Loucy (cell line): ENCODE measurements at regions not wholly inside any gene's neighbourhood (a gene's known extent, or its start where the extent isn't known, plus 50 kb on each side); places are given as distances from the start of the nearest gene placed in this dataset.

Experiments
- H2AFZ ChIP-seq: fragments of 200-600 bp; sonication (generic); 2 replicates; pipeline ENCODE4 v1.6.0; 2016; ENCODE audit warnings: antibody characterized with exemption, mild to moderate bottlenecking, low read length, moderate library complexity
- H3F3A ChIP-seq: fragments of 200-600 bp; 2 replicates; pipeline ENCODE4 v1.6.0; 2016; ENCODE audit warnings: antibody characterized with exemption, low read depth, mild to moderate bottlenecking
- H3K27me3 ChIP-seq: fragments of 200-600 bp; sonication (generic); 2 replicates; pipeline ENCODE4 v1.6.1; 2014; ENCODE audit warnings: low read length, mild to moderate bottlenecking; ENCODE audit not compliant: insufficient read depth, poor library complexity, severe bottlenecking
- H3K36me3 ChIP-seq: fragments of 200-600 bp; sonication (generic); 2 replicates; pipeline ENCODE4 v1.6.1; 2016; ENCODE audit warnings: low read length; ENCODE audit not compliant: insufficient read depth
- H3K4me1 ChIP-seq: fragments of 200-600 bp; sonication (generic); 2 replicates; pipeline ENCODE4 v1.5.1; 2014; ENCODE audit warnings: low read length, mild to moderate bottlenecking; ENCODE audit not compliant: insufficient read depth, poor library complexity, severe bottlenecking
- H3K4me2 ChIP-seq: fragments of 200-600 bp; sonication (generic); 2 replicates; pipeline ENCODE4 v1.6.0; 2014; ENCODE audit warnings: antibody characterized with exemption, low read length, low read depth, mild to moderate bottlenecking; ENCODE audit not compliant: poor library complexity, severe bottlenecking
- H3K4me3 ChIP-seq: fragments of 200-600 bp; sonication (generic); 2 replicates; pipeline ENCODE4 v1.5.1; 2014; ENCODE audit warnings: low read length, mild to moderate bottlenecking, mixed read lengths; ENCODE audit not compliant: poor library complexity, severe bottlenecking
- H3K79me2 ChIP-seq: fragments of 200-600 bp; sonication (generic); 2 replicates; pipeline ENCODE4 v1.6.1; 2014; ENCODE audit warnings: low read length; ENCODE audit not compliant: insufficient read depth
- H3K9ac ChIP-seq: fragments of 200-600 bp; sonication (generic); 2 replicates; pipeline ENCODE4 v1.6.0; 2014; ENCODE audit warnings: mild to moderate bottlenecking, low read depth, low read length, moderate library complexity; ENCODE audit not compliant: poor library complexity, severe bottlenecking
- H3K9me2 ChIP-seq: fragments of 200-600 bp; sonication (generic); replicated peaks from 2 replicates; pipeline ENCODE4 v1.6.1; 2016; ENCODE audit warnings: low read depth, low read length, mixed read lengths
- H3K9me3 ChIP-seq: fragments of 200-600 bp; sonication (generic); 2 replicates; pipeline ENCODE4 v1.6.1; 2014; ENCODE audit warnings: mild to moderate bottlenecking, antibody characterized with exemption, low read length, low read depth; ENCODE audit not compliant: insufficient read depth
- H4K20me1 ChIP-seq: fragments of 200-600 bp; sonication (generic); 2 replicates; pipeline ENCODE4 v1.6.0; 2014; ENCODE audit warnings: antibody characterized with exemption, low read length, mild to moderate bottlenecking; ENCODE audit not compliant: insufficient read depth, poor library complexity, severe bottlenecking
- EZH2phosphoT487 ChIP-seq: fragments of 200-600 bp; IDR thresholded peaks from 2 replicates; pipeline ENCODE4 v1.6.1; 2018; ENCODE audit warnings: antibody characterized with exemption, mild to moderate bottlenecking, moderate library complexity, borderline replicate concordance
- TF ChIP-seq, protein P1 (sequence below): fragments of 200-600 bp; sonication (generic); conservative IDR thresholded peaks from 2 replicates; pipeline ENCODE4 v1.5.1; 2014; ENCODE audit warnings: mild to moderate bottlenecking, antibody characterized with exemption, low read length

DNA sequence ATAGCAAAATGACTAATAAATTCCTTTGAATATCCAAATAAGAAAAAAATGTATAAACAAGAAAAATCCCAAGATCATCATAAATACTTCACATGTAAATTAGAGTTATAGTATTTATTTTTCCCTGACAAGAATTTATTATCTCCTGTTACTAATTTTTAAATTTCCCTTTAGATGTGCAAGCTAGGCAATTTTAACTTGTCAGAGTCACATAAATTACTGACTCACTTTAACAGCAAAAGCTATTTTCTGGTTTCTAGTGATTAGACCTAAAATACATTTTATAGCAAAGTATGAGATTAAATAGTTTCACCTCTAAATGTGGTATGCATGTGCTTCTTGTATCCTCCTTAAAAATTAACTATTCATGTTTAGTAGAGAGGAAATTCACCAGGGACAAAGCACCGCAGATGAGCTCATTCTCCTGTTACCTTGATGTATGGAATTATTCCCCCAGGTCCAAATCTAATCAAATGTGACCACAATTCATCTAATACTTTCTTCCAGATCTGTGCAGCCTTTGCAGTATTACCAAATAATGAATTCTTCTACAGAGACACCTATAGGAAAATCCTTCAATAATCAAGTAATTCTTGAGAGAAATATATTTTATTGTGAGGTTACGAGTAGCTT, 621.2 kb downstream of the DNAJB9 start:
- Histone ChIP-seq H3K9me3 (no peaks in the 10 kb centered on the region), H2AFZ (no peak overlapping the region), H3K9ac (no peak overlapping the region), H3F3A (no peaks in the 10 kb centered on the region), H3K4me3 (no peak overlapping the region), H3K4me1 (no peaks in the 10 kb centered on the region), H4K20me1 (no peaks in the 10 kb centered on the region), H3K4me2 (no peak overlapping the region), H3K36me3 (no peaks in the 10 kb centered on the region), H3K27me3 (no peaks in the 10 kb centered on the region), H3K79me2 (no peaks in the 10 kb centered on the region), H3K9me2 (peaks cover 5% of the 10 kb centered on the region; the same call in 1 of the 2 replicates)
- no peak for TF ChIP-seq EZH2phosphoT487
- TF ChIP-seq, protein P1, sequence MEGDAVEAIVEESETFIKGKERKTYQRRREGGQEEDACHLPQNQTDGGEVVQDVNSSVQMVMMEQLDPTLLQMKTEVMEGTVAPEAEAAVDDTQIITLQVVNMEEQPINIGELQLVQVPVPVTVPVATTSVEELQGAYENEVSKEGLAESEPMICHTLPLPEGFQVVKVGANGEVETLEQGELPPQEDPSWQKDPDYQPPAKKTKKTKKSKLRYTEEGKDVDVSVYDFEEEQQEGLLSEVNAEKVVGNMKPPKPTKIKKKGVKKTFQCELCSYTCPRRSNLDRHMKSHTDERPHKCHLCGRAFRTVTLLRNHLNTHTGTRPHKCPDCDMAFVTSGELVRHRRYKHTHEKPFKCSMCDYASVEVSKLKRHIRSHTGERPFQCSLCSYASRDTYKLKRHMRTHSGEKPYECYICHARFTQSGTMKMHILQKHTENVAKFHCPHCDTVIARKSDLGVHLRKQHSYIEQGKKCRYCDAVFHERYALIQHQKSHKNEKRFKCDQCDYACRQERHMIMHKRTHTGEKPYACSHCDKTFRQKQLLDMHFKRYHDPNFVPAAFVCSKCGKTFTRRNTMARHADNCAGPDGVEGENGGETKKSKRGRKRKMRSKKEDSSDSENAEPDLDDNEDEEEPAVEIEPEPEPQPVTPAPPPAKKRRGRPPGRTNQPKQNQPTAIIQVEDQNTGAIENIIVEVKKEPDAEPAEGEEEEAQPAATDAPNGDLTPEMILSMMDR, result no peak

DNA sequence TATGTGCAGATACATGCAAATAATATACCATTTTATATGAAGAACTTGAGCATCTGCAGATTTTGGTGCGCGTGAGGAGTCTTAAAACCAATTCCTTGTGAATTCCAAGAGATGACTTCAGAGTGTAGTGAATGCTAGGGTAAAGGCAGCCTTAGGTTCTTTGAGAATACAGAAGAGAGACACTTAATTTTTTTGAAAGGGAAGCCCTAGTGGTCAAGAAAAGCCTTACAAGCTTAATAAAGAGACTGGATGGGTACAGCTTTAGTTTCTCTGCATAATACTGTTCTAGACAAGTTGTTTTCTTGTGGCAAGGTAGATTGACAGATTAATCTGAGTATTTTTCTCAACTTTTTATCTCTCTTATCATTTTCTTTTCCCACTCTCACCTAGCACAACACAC, 636.5 kb downstream of the DNAJB9 start:
- Histone ChIP-seq H3K4me2 (no peak overlapping the region), H3K9me3 (no peaks in the 10 kb centered on the region), H3K9me2 (no peaks in the 10 kb centered on the region), H3K9ac (no peak overlapping the region), H3K4me3 (no peak overlapping the region), H3K79me2 (no peaks in the 10 kb centered on the region), H3K4me1 (no peaks in the 10 kb centered on the region), H4K20me1 (no peaks in the 10 kb centered on the region), H3K27me3 (no peaks in the 10 kb centered on the region), H3K36me3 (no peaks in the 10 kb centered on the region), H2AFZ (no peak overlapping the region), H3F3A (no peaks in the 10 kb centered on the region)
- TF ChIP-seq EZH2phosphoT487, result no peak
- TF ChIP-seq, protein P1, result no peak

DNA sequence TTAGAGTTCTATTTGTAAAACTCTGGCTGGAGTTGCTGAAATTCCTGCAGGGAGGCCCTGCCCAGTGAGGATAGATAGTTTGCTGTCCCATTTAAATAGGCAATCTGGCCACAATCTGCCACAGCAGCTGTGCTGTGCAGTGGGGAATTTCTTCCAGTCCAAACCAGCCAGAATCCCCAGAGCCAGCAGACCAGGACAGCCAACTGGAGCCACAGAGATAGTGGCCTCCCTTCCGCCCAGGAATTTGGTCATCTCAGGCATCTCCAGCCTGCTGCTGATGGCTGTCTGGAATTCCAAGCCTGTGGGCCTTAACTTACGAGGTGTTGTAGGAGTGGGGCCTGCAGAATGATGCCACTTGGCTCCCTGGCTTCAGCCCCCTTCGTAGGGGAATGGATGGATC, 643.4 kb downstream of the DNAJB9 start:
- no peaks in the 10 kb centered on the region for H3K79me2 ChIP-seq
- no peaks in the 10 kb centered on the region for H3K9me2 ChIP-seq
- H4K20me1 ChIP-seq, result no peaks in the 10 kb centered on the region
- H2AFZ ChIP-seq, result no peak overlapping the region
- no peaks in the 10 kb centered on the region for H3K27me3 ChIP-seq
- no peak overlapping the region for H3K4me3 ChIP-seq
- H3K9ac ChIP-seq, result no peak overlapping the region
- no peaks in the 10 kb centered on the region for H3K4me1 ChIP-seq
- no peaks in the 10 kb centered on the region for H3K9me3 ChIP-seq
- no peak overlapping the region for H3K4me2 ChIP-seq
- TF ChIP-seq, protein P1, result no peak
- no peak for TF ChIP-seq EZH2phosphoT487
- no peaks in the 10 kb centered on the region for H3K36me3 ChIP-seq
- H3F3A ChIP-seq, result no peaks in the 10 kb centered on the region
